H9 (cell line): ENCODE measurements at regions not wholly inside any gene's neighbourhood (a gene's known extent, or its start where the extent isn't known, plus 50 kb on each side); places are given as distances from the start of the nearest gene placed in this dataset.

Experiments
- DNase-seq: peaks from one replicate; pipeline ENCODE4 v3.0.0-alpha.2; 2017
- H2AFZ ChIP-seq: one replicate; pipeline ENCODE4 v1.6.1; 2013; ENCODE audit warnings: mild to moderate bottlenecking, low read length, control low read depth, moderate library complexity
- H2AK5ac ChIP-seq: 2 replicates; pipeline ENCODE4 v1.6.1; 2013; ENCODE audit warnings: low read length, control low read depth, mixed read lengths; ENCODE audit not compliant: insufficient read length
- H2BK120ac ChIP-seq: one replicate; pipeline ENCODE4 v1.6.1; 2013; ENCODE audit warnings: low read depth, mild to moderate bottlenecking, low read length, control low read depth, inconsistent platforms; ENCODE audit not compliant: poor library complexity, severe bottlenecking
- H2BK12ac ChIP-seq: 2 replicates; pipeline ENCODE4 v1.6.1; 2013; ENCODE audit warnings: low read length, control low read depth, mixed read lengths, low read depth; ENCODE audit not compliant: insufficient read length
- H2BK15ac ChIP-seq: 2 replicates; pipeline ENCODE4 v1.6.1; 2013; ENCODE audit warnings: low read depth, low read length, control low read depth
- H2BK20ac ChIP-seq: one replicate; pipeline ENCODE4 v1.6.1; 2013; ENCODE audit warnings: low read depth, mild to moderate bottlenecking, low read length, control low read depth, inconsistent platforms; ENCODE audit not compliant: poor library complexity, severe bottlenecking
- H2BK5ac ChIP-seq: 2 replicates; pipeline ENCODE4 v1.6.1; 2013; ENCODE audit warnings: low read length, control low read depth, mixed read lengths; ENCODE audit not compliant: insufficient read length
- H3K14ac ChIP-seq: 2 replicates; pipeline ENCODE4 v1.6.1; 2013; ENCODE audit warnings: low read length, control low read depth; ENCODE audit not compliant: insufficient read depth
- H3K18ac ChIP-seq: 2 replicates; pipeline ENCODE4 v1.6.1; 2013; ENCODE audit warnings: low read depth, mild to moderate bottlenecking, mixed read lengths, low read length, control low read depth; ENCODE audit not compliant: insufficient read length
- H3K23ac ChIP-seq: 2 replicates; pipeline ENCODE4 v1.6.1; 2013; ENCODE audit warnings: low read length, control low read depth, mixed read lengths, low read depth; ENCODE audit not compliant: insufficient read length
- H3K23me2 ChIP-seq: 2 replicates; pipeline ENCODE4 v1.6.1; 2013; ENCODE audit warnings: low read depth, mild to moderate bottlenecking, mixed read lengths, low read length, control low read depth; ENCODE audit not compliant: insufficient read length, poor library complexity, severe bottlenecking
- H3K27ac ChIP-seq: 2 replicates; pipeline ENCODE4 v1.5.1; 2013; ENCODE audit warnings: low read length, control low read depth, mixed read lengths, low read depth; ENCODE audit not compliant: insufficient read length
- H3K27me3 ChIP-seq: 2 replicates; pipeline ENCODE4 v1.6.1; 2013; ENCODE audit warnings: low read length, control low read depth, inconsistent platforms; ENCODE audit not compliant: insufficient read depth
- H3K4ac ChIP-seq: 2 replicates; pipeline ENCODE4 v1.6.1; 2013; ENCODE audit warnings: low read depth, mild to moderate bottlenecking, control low read depth, inconsistent platforms, low read length, moderate library complexity
- H3K4me1 ChIP-seq: 2 replicates; pipeline ENCODE4 v1.6.1; 2013; ENCODE audit warnings: low read length, control low read depth, inconsistent platforms; ENCODE audit not compliant: insufficient read depth
- H3K4me2 ChIP-seq: 2 replicates; pipeline ENCODE4 v1.6.1; 2013; ENCODE audit warnings: low read length, control low read depth, mixed read lengths; ENCODE audit not compliant: insufficient read length, insufficient read depth
- H3K56ac ChIP-seq: 2 replicates; pipeline ENCODE4 v1.6.1; 2013; ENCODE audit warnings: low read depth, mild to moderate bottlenecking, mixed read lengths, low read length, control low read depth; ENCODE audit not compliant: insufficient read length
- H3K79me1 ChIP-seq: 2 replicates; pipeline ENCODE4 v1.6.1; 2013; ENCODE audit warnings: low read depth, mild to moderate bottlenecking, moderate library complexity, low read length, control low read depth, inconsistent platforms; ENCODE audit not compliant: insufficient read depth, poor library complexity, severe bottlenecking
- H3K79me2 ChIP-seq: 2 replicates; pipeline ENCODE4 v1.6.1; 2013; ENCODE audit warnings: low read length, control low read depth, inconsistent platforms; ENCODE audit not compliant: insufficient read depth
- H3K9ac ChIP-seq: 2 replicates; pipeline ENCODE4 v1.6.1; 2013; ENCODE audit warnings: low read length, control low read depth, mixed read lengths; ENCODE audit not compliant: insufficient read length; ENCODE audit errors: extremely low read depth
- H3K9me3 ChIP-seq: one replicate; pipeline ENCODE4 v1.6.1; 2013; ENCODE audit warnings: low read depth, low read length, inconsistent platforms; ENCODE audit not compliant: control insufficient read depth
- H3T11ph ChIP-seq: one replicate; pipeline ENCODE4 v1.6.1; 2013; ENCODE audit warnings: mild to moderate bottlenecking, low read length, control low read depth, inconsistent platforms
- H4K20me1 ChIP-seq: one replicate; pipeline ENCODE4 v1.6.1; 2013; ENCODE audit not compliant: control insufficient read depth, insufficient read length, insufficient read depth
- H4K5ac ChIP-seq: 2 replicates; pipeline ENCODE4 v1.6.1; 2013; ENCODE audit warnings: low read depth, mild to moderate bottlenecking, mixed read lengths, low read length, control low read depth; ENCODE audit not compliant: insufficient read length
- H4K8ac ChIP-seq: replicated peaks from 2 replicates; pipeline ENCODE4 v1.6.1; 2013; ENCODE audit warnings: low read length, control low read depth, mixed read lengths, low read depth; ENCODE audit not compliant: insufficient read length
- H4K91ac ChIP-seq: 2 replicates; pipeline ENCODE4 v1.6.1; 2013; ENCODE audit warnings: low read depth, mild to moderate bottlenecking, moderate library complexity, mixed read lengths, low read length, control low read depth; ENCODE audit not compliant: insufficient read length
- H3K27ac Mint-ChIP-seq, 3 experiments: 2 replicates in 2 of 3; 3 replicates in 1 of 3; pipeline ENCODE4 v1.8.0; 2020 to 2021; ENCODE audit warnings: mixed read lengths in 3 of 3, mild to moderate bottlenecking in 1 of 3, moderate library complexity in 1 of 3
- H3K27me3 Mint-ChIP-seq: 2 replicates; pipeline ENCODE4 v1.8.0; 2021; ENCODE audit warnings: low read depth, mild to moderate bottlenecking, moderate library complexity, mixed read lengths
- H3K36me3 Mint-ChIP-seq, 3 experiments: 2 replicates in 2 of 3; 3 replicates in 1 of 3; pipeline ENCODE4 v1.8.0; 2020 to 2021; ENCODE audit warnings: low read depth in 3 of 3, mixed read lengths in 3 of 3; ENCODE audit not compliant: insufficient read depth in 1 of 3
- H3K4me1 Mint-ChIP-seq, 2 experiments: 2 replicates each; pipeline ENCODE4 v1.8.0; 2020; ENCODE audit warnings: mixed read lengths in 2 of 2
- H3K4me3 Mint-ChIP-seq, 2 experiments: 2 replicates in 1 of 2; 3 replicates in 1 of 2; pipeline ENCODE4 v1.8.0; 2020 to 2021; ENCODE audit warnings: mild to moderate bottlenecking in 2 of 2, mixed read lengths in 2 of 2, moderate library complexity in 1 of 2
- H3K9me3 Mint-ChIP-seq, 2 experiments: 2 replicates in 1 of 2; 3 replicates in 1 of 2; pipeline ENCODE4 v1.8.0; 2020; ENCODE audit warnings: mild to moderate bottlenecking in 2 of 2, mixed read lengths in 2 of 2, moderate library complexity in 1 of 2
- TF ChIP-seq, protein P1 (sequence below): fragments of 200-600 bp; sonication (generic); conservative IDR thresholded peaks from 3 replicates; pipeline ENCODE4 v1.8.0; 2021; ENCODE audit warnings: antibody characterized with exemption, mild to moderate bottlenecking

DNA sequence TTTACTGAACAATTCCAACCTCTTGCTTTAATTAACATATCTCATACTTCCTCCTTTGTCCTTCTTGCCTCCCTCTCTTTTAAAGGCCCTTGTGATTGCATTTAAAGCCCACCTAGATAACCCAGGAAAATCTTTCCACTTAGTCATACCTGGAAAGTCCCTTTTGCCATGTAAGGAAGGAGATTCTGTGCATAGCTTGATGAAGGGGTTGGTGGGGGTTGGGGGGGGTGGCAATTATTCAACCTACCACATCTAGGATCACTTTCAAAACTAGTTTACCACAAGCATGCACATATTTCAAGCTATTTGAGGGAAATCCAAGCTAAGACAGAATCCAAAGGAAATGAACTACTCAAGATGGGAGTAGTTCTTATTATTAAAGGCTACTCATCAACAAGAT lies 249.1 kb upstream of the PTBP2 start:
- H3K9ac ChIP-seq, result no peak overlapping the region
- H3K27me3 Mint-ChIP-seq, result peaks cover 93% of the 10 kb centered on the region
- no peak overlapping the region for H3K27ac ChIP-seq

More for the DNA sequence above, 249.1 kb upstream of the PTBP2 start:
- H4K8ac ChIP-seq, result no peak overlapping the region
- no peak overlapping the region for H2AK5ac ChIP-seq
- H3K27me3 ChIP-seq, result peaks cover 49% of the 10 kb centered on the region
- no peak overlapping the region for H3K18ac ChIP-seq
- no peak overlapping the region for H3K56ac ChIP-seq
- H2BK5ac ChIP-seq, result no peak overlapping the region
- H2BK15ac ChIP-seq, result no peak overlapping the region
- no peak overlapping the region for H3K4me2 ChIP-seq
- H2BK120ac ChIP-seq, result no peak overlapping the region
- H2BK20ac ChIP-seq, result no peak overlapping the region
- H3T11ph ChIP-seq, result no peak overlapping the region
- peaks cover 6 to 35% (median 8%) of the 10 kb centered on the region in 3 experiments; a peak in 6 of 7 replicates for H3K36me3 Mint-ChIP-seq
- no peak overlapping the region for H2BK12ac ChIP-seq
- DNase-seq, result no peak
- no peaks in the 10 kb centered on the region for H4K20me1 ChIP-seq
- TF ChIP-seq, protein P1, sequence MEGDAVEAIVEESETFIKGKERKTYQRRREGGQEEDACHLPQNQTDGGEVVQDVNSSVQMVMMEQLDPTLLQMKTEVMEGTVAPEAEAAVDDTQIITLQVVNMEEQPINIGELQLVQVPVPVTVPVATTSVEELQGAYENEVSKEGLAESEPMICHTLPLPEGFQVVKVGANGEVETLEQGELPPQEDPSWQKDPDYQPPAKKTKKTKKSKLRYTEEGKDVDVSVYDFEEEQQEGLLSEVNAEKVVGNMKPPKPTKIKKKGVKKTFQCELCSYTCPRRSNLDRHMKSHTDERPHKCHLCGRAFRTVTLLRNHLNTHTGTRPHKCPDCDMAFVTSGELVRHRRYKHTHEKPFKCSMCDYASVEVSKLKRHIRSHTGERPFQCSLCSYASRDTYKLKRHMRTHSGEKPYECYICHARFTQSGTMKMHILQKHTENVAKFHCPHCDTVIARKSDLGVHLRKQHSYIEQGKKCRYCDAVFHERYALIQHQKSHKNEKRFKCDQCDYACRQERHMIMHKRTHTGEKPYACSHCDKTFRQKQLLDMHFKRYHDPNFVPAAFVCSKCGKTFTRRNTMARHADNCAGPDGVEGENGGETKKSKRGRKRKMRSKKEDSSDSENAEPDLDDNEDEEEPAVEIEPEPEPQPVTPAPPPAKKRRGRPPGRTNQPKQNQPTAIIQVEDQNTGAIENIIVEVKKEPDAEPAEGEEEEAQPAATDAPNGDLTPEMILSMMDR, result no peak
- H3K4me3 Mint-ChIP-seq, result no peak overlapping the region
- H3K23ac ChIP-seq, result no peak overlapping the region
- H3K4me1 Mint-ChIP-seq, result peaks cover 33 to 34% of the 10 kb centered on the region in 2 experiments
- H3K79me2 ChIP-seq, result no peaks in the 10 kb centered on the region
- no peak overlapping the region for H4K5ac ChIP-seq
- H2AFZ ChIP-seq, result no peak overlapping the region
- H3K14ac ChIP-seq, result no peak overlapping the region
- H3K4ac ChIP-seq, result no peak overlapping the region
- H4K91ac ChIP-seq, result no peak overlapping the region
- no peaks in the 10 kb centered on the region for H3K23me2 ChIP-seq
- H3K79me1 ChIP-seq, result no peaks in the 10 kb centered on the region
- H3K9me3 Mint-ChIP-seq, result peaks cover 18 to 28% of the 10 kb centered on the region in 2 experiments
- 0 out of 2 replicates have a peak, but pooled peaks cover 2% of the 10 kb centered on the region for H3K4me1 ChIP-seq
- H3K9me3 ChIP-seq, result no peaks in the 10 kb centered on the region
- no peak overlapping the region for H3K27ac Mint-ChIP-seq
